Stimulated activated CD4-positive, alpha-beta T cell treated with anti-CD3 and anti-CD28 coated beads, Interleukin-2, amount 100 ng/mL, for 4 hours (primary cell): ENCODE measurements at regions not wholly inside any gene's neighbourhood (a gene's known extent, or its start where the extent isn't known, plus 50 kb on each side); places are given as distances from the start of the nearest gene placed in this dataset.

Experiments
- DNase-seq: peaks from one replicate; pipeline ENCODE4 v3.0.0-alpha.2; 2020; ENCODE audit warnings: low read depth

DNA sequence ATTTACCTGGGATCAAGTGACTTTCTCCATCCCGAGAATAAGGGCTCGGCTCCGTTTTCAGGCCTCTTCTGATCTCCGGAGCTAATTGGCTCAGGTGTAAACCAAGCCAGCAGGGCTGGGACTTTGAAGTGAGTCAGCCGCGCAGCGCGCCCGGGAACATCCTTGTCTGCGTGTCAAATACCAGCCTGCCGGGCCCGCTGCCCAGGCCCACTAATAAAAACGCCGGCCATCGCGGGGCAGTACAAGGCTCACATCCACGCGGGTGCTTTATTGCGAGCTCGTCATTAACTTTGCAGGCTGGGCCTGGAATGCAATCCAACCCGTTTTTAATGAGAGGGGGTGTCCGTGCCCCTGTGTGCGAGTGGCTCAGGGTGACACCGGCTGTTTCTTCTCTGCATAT is 416.8 kb downstream of the IRX2 start:
- DNase-seq, result no peak

DNA sequence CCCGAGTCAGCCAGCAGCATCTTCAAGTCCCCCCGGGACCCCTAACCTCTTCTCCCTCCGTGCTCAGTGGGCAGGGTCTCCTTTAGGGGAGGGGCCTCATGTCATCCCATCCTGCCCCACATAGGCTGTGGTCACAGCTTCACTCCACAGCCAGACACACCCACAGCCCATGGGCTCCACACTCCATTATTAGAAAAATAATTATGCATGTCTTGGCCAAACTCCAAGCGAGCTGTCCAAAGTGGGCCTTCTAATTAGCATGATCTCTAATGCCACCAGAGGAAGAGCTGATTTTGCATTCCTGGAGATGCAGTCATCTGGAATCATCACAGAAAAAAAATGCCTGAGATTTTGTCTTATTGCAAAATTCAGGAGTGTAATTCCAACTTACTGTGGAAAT is 418.2 kb downstream of the IRX2 start:
- DNase-seq, result no peak

DNA sequence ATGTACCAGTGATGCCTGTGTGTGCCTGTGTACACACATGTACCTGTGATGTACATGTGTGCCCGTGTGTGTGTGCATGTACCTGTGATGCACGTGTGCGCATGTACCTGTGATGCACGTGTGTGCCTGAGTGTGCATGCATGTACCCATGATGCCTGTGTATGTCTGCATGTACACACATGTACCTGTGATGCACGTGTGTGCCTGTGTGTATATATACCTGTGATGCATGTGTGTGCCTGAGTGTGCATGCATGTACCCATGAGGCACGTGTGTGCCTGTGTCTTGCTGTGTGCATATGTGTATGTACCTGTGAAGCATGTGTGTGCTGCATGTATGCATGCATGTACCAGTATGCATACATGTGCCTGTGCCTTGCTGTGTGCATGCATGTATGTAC is 419.0 kb downstream of the IRX2 start:
- DNase-seq, result no peak

DNA sequence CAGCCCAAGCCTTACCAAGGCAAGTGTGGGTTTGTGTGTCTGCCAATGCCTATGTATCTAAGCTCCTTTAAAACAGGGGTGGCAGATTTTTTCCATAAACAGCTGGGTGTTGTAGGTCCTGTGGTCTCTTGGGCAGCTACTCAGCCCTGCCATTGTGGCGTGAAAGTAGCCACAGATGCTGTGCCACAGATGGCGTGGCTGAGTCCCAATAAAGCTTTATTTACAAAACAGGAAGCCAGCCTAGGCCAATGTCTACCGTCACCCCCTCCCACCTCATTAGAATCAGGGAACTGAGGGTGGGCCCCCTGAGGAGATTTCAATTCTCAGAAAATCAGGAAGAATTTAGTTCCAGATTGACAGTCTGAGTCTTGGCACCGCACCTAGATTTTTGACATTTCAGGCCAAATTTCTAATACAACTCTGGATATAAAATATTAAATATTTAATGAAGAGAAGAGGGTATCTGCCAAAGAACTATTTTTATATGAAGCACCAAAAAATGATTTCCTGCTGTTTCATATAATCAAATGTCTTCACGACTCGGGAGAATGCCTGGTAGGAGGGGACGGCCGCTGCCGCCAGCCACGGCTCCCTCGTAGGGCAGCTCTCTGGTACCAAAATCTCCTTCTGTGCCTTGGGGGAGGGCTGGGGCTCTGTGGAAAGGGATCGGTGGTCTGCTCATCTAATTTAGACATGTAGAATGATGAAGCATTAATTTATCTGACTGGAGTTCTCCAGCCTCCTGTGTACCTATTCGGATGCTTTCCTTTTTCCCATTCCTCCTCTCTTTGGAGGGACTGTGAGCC is 420.9 kb downstream of the IRX2 start:
- DNase-seq, result no peak

DNA sequence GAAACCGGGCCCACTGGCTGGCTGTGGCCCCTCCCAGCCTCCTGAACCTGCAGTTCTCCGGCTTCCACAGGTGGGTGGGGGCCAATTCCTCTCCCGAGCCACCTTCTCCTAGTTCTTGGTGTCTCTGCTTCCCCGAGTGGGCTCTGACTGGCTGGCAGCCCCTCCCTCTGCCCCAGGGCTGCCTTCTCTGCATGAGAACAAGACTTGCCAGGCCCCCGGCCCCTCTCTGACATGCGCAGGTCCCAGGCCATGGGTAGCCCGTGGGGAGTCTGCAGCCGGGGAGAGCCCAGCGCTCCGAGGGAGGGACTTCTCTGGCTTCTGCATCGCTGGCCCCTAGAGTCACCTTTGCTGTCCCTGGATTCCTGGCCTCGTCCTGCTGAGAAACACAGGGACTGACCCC is 421.7 kb downstream of the IRX2 start:
- no peak for DNase-seq

DNA sequence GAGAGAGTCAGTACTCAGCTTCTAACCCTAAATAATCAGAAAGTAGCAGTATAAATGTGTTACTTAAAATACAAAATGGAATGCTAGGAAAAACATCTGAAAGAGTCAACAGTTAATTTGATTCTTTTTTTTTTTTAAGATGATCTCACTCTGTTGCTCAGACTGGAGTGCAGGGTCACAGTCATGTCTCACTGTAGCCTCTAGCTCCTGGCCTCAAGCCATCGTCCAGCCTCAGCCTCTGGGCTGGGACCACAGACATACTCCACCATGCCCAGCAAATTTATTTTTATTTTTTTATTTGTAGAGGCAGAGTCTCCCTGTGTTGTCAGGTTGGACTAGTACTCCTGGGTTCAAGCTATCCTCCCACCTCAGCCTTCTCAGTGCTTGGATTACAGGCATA is 424.9 kb downstream of the IRX2 start:
- DNase-seq, result no peak

DNA sequence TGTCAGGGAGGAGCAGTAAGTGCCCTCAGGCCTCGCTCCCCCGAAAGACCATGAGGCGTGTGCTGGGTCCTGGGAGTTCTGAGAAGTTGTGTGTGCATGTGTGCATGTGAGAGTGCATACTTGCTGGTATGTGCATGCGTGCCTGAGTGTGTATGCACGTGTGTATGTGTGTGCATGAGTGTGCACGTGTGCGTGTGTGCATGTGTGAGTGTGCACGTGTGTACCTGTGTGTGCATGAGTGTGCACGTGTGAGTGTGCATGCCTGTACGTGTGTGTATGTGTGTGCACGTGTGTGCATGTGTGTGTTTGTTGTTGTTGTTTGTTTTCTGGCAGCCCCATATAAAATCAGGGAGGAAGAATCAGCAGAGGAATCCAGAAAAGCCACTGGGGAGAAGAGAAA is 426.7 kb downstream of the IRX2 start:
- no peak for DNase-seq

DNA sequence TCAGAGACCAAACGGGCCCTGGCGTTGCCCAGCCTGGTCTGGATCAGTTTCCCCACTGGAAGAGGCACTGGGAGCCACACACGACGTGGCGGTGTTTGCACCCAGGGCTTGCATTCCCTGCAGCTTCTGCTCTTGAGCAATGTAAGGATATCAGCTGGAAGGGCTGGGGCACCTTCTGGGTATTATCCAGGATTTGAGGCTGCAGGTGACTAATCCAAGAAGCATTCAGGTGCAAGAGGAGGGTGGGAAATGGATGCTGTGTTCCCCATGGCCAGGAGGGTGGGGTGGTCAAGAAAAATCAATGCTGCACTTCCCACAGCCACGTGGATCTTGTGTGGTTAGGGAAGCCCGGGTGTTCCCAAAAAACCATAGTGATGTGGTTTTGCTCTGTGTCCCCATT is 430.9 kb downstream of the IRX2 start:
- no peak for DNase-seq

DNA sequence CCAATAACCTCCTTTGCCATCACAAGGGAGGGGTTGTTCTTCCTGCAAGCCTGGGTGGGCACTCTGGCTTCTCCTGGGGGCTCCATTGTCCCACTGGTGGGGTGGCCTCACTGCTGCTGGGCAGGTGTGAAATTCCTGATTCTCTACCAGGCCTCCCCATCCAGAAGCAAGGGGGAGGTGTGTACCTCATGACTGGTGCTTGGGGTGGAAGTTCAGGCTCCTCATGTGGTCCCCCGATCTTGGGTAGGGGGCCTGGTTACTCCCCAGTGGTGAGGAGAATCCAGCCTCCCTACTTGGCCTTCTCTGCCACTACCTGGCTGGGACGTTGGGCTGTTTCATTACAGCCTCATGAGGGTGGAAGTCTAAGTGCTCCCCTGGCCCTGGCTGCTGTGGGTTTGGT is 433.9 kb downstream of the IRX2 start:
- DNase-seq, result no peak

DNA sequence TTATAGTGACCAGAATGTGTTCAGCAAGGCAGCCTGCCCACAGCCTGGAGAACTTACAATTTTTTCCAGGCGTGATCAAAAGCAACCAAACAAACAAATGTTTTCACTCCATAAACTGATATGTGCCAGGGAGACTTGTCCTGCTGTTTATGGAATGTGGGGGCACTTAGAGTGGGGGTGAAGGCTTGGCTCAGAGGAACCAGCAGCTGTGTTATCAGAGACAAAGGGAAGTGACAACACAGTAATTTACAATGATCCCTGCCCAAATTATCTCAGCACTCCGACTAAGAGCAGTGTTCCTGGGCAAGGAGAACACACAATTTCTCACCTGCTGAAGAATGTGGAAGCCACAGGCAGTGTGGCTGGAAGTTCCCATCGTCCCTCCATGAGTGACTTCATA is 429.1 kb upstream of the IRX4 start:
- no peak for DNase-seq

DNA sequence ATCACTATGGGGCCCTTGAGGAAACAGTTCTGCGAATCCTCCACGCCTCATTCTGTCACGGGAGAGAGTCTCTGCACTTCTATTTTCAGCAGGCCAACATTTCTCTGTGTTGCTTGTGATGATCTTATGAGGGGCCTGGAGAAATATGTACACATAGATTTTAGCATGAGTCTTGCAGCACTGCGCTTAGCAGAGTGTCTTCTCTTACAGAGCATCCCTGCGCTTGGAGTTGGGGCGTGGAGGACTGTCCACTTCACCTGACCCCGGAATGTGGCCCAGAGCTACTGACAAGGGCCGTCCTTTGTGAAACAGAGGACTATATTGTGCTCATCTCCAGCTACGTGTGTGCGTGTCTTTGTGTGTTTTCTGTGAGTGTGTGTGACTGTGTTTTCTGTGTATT is 428.2 kb upstream of the IRX4 start:
- no peak for DNase-seq

DNA sequence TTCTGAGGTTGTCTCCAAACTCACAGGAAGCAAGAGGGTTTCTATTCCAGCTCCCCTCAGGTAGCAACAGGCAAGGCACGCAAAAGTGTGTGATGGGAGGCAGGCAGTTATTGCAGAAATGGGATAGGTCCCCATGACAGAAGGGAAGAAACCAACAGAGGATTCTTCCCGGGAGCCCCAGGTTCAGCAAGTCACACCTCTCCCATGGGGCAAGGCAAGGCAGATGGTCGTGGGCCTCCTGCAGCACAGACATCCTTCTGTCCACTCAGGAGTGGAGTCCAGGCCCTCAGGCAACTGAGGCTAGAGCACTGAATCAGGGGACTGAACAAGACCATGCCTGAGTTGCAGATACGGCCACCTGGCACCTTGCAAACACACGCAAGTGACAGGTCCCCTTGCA is 424.9 kb upstream of the IRX4 start:
- DNase-seq, result no peak

DNA sequence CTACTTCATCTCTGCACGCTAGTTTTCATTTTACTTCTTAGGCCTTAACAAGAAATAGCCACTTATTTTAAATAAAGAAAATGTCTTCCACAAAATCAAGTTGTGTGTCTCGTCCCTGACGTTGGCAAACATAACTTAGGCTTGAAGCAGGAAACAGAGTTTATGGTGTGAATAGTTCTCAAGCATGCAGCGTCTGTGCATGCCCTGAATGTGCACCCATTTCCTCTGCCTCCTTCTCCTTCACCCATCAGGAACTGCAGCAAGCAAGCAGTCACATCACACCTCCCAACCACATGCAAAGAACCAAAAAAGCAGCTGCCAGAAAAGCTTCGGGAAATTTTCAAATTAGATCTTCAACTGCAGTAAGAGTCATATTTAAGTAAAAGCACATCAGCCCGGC is 424.0 kb upstream of the IRX4 start:
- DNase-seq, result no peak

DNA sequence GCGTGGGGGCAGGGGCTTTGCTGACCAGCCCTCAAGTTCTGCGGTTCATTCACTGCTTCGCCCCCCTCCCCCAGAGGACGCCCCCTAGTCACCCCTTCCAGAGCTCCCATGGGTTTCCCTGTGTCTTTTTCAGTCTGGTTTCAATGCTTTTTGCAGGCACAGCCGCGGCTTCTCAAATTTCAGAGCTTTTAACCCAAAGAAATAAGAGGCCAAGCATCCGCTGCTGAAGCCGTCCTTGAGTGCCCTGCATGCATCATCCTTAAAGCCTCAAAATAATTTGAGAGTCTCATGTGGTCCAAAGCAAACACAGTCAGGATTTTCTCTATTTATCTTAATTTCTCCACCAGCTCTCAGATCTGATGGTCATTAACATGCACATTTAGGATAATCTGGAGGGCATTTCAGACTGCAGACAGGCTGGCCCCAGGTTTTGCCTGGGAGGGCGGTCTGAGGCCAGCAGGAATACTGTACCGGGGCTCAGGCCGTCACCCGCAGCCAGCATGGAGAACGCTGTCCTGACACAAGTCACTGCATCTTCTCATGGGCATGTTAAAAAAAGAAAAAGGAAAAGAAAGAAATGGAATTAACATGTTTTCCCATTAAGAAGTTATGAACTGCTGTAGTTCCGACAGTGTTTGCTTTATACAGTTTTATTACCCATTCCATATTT is 420.8 kb upstream of the IRX4 start:
- no peak for DNase-seq

DNA sequence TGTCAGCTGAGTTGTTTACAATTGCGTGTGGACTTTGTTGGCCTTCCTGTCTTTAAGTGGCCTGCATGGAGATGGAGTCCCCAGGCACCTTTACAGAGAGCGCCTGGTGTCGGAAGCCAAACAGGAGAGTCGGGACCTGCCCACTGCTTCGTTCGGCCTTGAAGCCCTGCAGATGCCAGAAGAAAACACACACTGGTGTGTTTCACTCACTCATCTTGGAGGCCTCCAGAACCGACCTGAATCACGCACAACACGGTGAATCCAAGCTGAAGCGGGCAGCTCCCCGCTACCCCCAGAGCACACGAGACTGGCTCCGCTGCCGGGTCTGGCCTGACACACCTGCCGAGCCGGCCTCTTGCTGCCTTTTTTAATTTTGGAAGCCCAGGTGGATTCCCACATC is 419.4 kb upstream of the IRX4 start:
- no peak for DNase-seq

DNA sequence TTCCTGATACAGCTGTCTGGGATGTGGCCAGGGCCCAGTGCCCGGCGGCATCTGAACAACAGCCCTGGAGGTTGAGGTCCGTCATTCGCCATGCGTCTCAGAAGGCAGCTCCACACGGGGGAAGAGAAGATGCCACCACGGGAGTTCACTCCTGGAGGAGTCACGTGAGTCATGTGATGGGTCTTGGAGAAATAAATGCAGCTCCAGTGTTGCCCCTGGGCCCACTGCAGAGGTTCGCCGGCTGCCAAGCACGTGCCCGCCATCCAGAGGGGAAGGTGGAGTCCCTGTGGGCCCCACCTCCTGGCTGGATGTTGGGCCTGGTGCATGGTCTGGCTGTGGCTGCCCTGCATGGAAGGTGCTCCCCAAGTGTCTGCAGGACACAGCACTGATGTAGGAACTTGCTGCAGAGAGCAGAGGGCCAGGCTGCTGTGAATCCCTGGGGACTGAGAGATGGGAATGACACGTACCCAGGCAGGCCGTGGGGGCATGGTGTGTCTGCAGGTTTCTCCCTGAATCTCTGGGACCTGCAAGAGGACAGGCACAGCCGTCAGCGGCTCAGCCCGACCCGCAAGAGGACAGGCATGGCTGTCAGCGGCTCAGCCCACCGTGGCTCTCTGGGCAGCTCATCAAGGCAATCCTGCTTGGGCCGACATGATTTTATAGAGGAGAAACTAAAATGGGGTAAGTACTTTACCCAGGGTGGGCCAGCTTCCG is 418.3 kb upstream of the IRX4 start:
- no peak for DNase-seq

DNA sequence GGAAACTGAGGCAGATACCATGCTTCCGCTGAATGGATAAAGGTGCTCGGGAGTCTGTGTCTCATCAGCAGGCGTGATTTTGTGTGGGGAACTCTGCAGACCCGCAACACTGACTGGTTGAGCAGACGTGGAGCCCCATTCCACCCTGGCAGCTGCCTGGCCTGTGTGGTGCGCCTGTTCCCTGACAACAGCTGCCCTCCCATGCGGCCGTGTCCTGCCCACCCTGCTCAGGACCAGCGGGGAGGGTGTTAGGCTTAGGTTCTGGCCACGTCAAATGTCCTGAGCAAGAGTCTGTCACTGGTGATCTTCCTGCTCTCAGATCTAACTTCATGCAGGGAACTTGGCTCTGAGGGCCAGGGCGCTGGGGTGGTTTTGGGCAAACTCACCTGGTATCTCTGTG is 417.7 kb upstream of the IRX4 start:
- no peak for DNase-seq

DNA sequence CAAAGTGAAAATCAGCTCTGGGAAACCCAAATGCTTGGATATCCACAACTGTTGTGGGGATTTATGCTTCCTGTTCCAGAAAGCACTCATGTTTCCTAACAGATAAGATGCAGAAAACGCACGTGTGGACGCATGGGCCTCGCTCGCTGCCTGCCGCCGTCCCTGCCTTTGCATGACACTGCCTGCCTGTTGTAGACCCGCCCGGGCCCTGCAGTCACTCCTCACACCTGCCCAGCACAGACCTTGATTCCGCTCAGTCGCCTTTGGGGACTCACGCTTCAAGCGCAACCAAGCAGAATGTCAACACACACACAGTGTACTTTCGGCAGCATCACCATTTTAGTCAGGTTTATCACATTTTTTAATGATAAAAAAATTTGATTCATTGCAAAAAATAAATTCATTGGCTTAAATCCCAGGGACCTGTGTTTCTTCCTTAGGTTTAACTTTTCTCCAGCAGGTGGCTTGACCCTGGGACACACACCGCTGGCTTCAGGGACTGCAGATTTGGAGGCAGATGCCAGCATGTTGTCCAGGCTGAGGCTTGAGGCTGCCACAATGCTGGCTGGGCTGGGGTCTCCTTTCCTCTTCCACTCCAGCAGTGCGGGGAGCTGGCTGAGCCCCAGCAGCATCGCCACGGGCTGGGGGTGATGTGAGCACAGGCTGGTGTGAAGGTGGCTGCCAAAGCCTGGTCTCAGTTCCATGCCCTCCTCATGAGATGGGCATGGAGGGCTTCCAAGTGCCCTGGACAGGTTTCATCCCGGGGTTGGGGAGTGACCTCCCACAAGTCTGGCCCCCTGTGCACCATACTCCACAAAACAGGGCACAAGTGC is 416.9 kb upstream of the IRX4 start:
- no peak for DNase-seq

DNA sequence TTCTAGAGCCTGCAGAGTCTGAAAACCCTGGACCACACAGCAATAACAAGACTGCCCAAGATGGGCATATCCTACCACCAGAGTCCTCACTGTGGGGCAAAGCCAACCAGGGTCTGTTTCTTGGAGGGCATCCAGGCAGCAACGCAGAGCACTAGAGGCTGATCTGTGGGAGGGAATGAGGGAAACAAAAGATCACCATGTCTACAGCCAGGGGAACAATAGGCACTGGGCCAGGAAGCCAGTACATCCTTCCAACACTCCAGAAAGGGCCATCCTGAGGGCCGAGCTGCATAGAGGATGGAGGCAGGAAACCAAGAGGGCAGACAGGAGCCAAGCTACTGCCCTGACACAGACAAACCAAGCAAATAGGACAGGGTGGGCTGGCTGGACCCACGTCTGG is 416.1 kb upstream of the IRX4 start:
- DNase-seq, result no peak

DNA sequence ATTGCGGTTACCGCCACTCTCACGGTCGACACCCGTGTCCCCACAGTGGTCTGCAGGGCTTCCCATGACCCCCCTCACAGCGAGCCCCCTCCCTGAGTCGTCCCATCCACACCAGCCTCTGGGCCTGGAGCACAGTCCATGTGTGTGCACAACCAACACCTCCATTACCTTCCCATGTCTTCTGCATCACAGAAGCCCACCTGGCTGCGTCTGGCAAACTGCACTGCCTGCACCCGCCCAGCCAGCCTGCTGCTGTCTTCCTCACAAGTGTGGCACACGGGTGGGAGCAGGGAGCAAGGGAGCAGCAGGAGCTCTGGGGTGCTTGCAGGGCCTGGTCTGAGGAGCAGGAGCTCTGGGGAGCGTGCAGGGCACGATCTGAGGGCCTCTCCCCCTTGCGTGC is 415.3 kb upstream of the IRX4 start:
- DNase-seq, result no peak

DNA sequence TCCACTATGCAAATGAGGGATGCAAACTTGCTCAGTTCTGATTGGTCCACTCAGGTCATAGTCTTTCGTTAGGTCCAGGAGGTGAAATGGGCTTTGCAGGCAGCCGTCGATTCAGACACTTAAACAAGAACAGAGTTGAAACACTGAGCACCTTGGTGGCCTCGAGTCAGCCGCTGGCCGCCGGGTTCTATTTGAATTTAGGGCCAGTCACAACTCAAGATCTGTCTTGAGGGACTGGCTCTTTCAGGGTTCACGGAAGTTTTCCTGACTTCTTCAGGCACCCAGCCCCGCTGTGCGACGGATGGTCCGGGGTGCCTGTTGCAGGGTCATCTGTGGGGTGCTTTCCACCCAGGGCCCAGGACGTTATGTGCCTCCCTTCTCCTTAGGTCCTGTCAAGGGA is 412.8 kb upstream of the IRX4 start:
- no peak for DNase-seq

DNA sequence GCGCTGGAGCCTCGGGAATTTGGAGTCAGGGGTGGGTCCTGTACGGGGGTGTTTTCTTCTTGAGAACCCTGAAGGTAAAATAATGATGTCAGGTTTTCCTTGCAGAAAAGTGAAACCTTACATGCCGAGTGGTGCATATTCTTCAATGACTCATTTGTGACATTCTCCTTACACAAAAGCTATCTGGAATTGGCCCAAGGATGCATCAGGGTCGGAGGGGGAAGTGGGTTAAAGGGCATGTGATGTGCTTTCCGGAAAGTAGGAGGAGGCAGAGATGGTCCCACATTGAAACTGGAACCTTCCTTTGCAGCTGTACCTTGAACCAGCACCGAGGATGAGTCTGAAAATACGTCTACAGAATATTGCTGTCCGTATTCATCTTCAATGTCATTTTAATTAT is 411.2 kb upstream of the IRX4 start:
- DNase-seq, result no peak
